Epidermal melanocyte (primary cell): ENCODE measurements at regions not wholly inside any gene's neighbourhood (a gene's known extent, or its start where the extent isn't known, plus 50 kb on each side); places are given as distances from the start of the nearest gene placed in this dataset.

ENCODE experiments used
- DNase-seq: peaks from one replicate; pipeline ENCODE4 v3.0.0; 2011; ENCODE audit warnings: low spot score; ENCODE audit not compliant: insufficient read length

- DNase-seq: no peak
Observed at GRCh38 chr6:144722154-144722737, 437.1 kb downstream of the UTRN start.

- DNase-seq: no peak
Observed at GRCh38 chr6:144722925-144723324, 437.8 kb downstream of the UTRN start.

- DNase-seq: no peak
Observed at GRCh38 chr6:144723431-144723830, 438.3 kb downstream of the UTRN start.

- DNase-seq: no peak
Observed at GRCh38 chr6:144724818-144725217, 439.7 kb downstream of the UTRN start.

GRCh38 chr6:144725736-144726522 lies 440.8 kb downstream of the UTRN start:
- DNase-seq: no peak

GRCh38 chr6:144728804-144729203 lies 443.7 kb downstream of the UTRN start:
- DNase-seq: no peak

GRCh38 chr6:144729502-144729901 lies 444.4 kb downstream of the UTRN start:
- no peak for DNase-seq

- DNase-seq: no peak
Observed at GRCh38 chr6:144730088-144730645, 445.0 kb downstream of the UTRN start.

- no peak for DNase-seq
Observed at GRCh38 chr6:144731229-144731628, 446.1 kb downstream of the UTRN start.

- no peak for DNase-seq
Observed at GRCh38 chr6:144736763-144737162, 451.6 kb downstream of the UTRN start.

- DNase-seq: no peak
Observed at GRCh38 chr6:144737998-144738397, 452.9 kb downstream of the UTRN start.

- DNase-seq: no peak
Observed at GRCh38 chr6:144739873-144740272, 454.7 kb downstream of the UTRN start.

GRCh38 chr6:144741659-144742058 lies 456.5 kb downstream of the UTRN start:
- no peak for DNase-seq

- no peak for DNase-seq
Observed at GRCh38 chr6:144742779-144743178, 457.6 kb downstream of the UTRN start.

GRCh38 chr6:144744720-144745119 lies 459.6 kb downstream of the UTRN start:
- no peak for DNase-seq

- DNase-seq: no peak
Observed at GRCh38 chr6:144745439-144745838, 460.3 kb downstream of the UTRN start.

- DNase-seq: no peak
Observed at GRCh38 chr6:144746902-144747469, 461.9 kb downstream of the UTRN start.

- DNase-seq: no peak
Observed at GRCh38 chr6:144749263-144749662, 464.1 kb downstream of the UTRN start.

- no peak for DNase-seq
Observed at GRCh38 chr6:144753023-144753705, 468.0 kb downstream of the UTRN start.

- no peak for DNase-seq
Observed at GRCh38 chr6:144756469-144756868, 471.3 kb downstream of the UTRN start.

- DNase-seq: no peak
Observed at GRCh38 chr6:144757299-144757698, 472.2 kb downstream of the UTRN start.

- DNase-seq: no peak
Observed at GRCh38 chr6:144757730-144758129, 472.6 kb downstream of the UTRN start.
